Nephron progenitor cell (in vitro differentiated cells): ENCODE measurements at regions not wholly inside any gene's neighbourhood (a gene's known extent, or its start where the extent isn't known, plus 50 kb on each side); places are given as distances from the start of the nearest gene placed in this dataset.

Experiments
- DNase-seq: peaks from one replicate; pipeline ENCODE4 v3.0.0; 2021
- H3K27ac Mint-ChIP-seq: 2 replicates; pipeline ENCODE4 v1.8.0; 2021; ENCODE audit warnings: mild to moderate bottlenecking, moderate library complexity, mixed read lengths
- H3K27me3 Mint-ChIP-seq: 2 replicates; pipeline ENCODE4 v1.8.0; 2021; ENCODE audit warnings: mild to moderate bottlenecking, low read depth, mixed read lengths; ENCODE audit not compliant: poor library complexity
- H3K36me3 Mint-ChIP-seq: 2 replicates; pipeline ENCODE4 v1.8.0; 2021; ENCODE audit warnings: low read depth, mixed read lengths
- H3K4me1 Mint-ChIP-seq: 2 replicates; pipeline ENCODE4 v1.8.0; 2021; ENCODE audit warnings: mixed read lengths
- H3K4me3 Mint-ChIP-seq: 2 replicates; pipeline ENCODE4 v1.8.0; 2021; ENCODE audit warnings: mild to moderate bottlenecking, moderate library complexity, mixed read lengths
- H3K9me3 Mint-ChIP-seq: 2 replicates; pipeline ENCODE4 v1.8.0; 2021; ENCODE audit warnings: mild to moderate bottlenecking, moderate library complexity, mixed read lengths
- TF ChIP-seq, protein P1 (sequence below): fragments of 200-600 bp; sonication (generic); IDR thresholded peaks from 2 replicates; pipeline ENCODE4 v1.5.0; 2021; ENCODE audit warnings: antibody characterized with exemption

DNA sequence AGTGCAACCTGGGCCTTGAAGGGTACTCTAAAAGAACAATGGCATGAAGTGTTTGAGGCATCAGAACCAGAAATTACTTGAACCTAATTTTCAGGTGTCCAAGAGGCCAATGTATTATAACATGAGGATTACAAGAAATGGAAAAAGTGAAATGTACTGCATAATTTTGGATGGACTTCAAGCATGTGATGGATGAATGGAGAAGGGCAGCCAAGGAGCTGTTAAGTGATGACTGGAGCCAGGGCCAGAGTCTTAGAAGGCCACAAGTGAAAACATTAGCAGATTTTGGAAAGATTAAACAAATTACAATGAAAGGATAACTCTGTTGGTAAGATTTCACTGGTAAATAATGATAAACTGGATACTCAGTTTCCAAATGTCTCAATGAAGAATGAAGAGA, 738.2 kb downstream of the CD109 start:
- Mint-ChIP-seq H3K27me3 (peaks cover 3% of the 10 kb centered on the region), H3K36me3 (no peaks in the 10 kb centered on the region), H3K4me3 (no peak overlapping the region), H3K27ac (no peak overlapping the region), H3K4me1 (no peaks in the 10 kb centered on the region), H3K9me3 (no peaks in the 10 kb centered on the region)
- DNase-seq: no peak
- TF ChIP-seq, protein P1, sequence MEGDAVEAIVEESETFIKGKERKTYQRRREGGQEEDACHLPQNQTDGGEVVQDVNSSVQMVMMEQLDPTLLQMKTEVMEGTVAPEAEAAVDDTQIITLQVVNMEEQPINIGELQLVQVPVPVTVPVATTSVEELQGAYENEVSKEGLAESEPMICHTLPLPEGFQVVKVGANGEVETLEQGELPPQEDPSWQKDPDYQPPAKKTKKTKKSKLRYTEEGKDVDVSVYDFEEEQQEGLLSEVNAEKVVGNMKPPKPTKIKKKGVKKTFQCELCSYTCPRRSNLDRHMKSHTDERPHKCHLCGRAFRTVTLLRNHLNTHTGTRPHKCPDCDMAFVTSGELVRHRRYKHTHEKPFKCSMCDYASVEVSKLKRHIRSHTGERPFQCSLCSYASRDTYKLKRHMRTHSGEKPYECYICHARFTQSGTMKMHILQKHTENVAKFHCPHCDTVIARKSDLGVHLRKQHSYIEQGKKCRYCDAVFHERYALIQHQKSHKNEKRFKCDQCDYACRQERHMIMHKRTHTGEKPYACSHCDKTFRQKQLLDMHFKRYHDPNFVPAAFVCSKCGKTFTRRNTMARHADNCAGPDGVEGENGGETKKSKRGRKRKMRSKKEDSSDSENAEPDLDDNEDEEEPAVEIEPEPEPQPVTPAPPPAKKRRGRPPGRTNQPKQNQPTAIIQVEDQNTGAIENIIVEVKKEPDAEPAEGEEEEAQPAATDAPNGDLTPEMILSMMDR: no peak

DNA sequence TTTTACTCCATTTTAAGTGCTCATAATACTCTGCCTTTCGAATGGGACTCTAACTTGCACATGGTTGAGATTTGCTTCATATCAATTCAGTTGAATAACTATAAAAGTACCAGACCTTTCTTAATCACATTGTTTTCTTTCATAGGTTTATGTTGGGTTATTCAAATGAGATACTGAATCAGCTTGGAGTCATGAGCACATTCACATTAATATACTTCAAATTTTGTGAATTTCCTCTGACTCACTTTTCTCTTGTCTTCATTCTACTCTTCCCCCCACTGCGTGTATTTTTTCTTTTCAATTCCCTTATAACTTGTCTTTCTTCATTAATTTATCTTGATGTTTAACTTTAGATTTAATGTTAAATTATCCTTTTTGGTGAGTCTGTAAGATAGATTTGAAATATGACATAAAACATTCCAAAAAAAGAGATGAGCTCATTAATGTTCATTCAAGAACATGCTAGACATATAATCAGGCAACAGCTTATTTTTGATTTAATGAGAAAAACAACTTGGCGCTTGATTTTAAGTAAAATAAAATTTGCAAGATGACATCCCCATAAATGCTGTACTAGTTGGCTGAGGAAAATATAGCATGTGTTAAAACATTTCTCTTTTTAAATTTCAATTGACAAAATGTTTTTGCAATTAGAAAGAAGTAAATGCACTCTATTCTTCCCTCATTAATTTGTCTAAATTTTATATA, 736.0 kb downstream of the CD109 start:
- DNase-seq: no peak
- H3K9me3 Mint-ChIP-seq: no peaks in the 10 kb centered on the region
- TF ChIP-seq, protein P1: no peak
- no peaks in the 10 kb centered on the region for H3K4me1 Mint-ChIP-seq
- no peak overlapping the region for H3K27ac Mint-ChIP-seq
- no peaks in the 10 kb centered on the region for H3K36me3 Mint-ChIP-seq
- no peaks in the 10 kb centered on the region for H3K27me3 Mint-ChIP-seq
- H3K4me3 Mint-ChIP-seq: no peak overlapping the region

DNA sequence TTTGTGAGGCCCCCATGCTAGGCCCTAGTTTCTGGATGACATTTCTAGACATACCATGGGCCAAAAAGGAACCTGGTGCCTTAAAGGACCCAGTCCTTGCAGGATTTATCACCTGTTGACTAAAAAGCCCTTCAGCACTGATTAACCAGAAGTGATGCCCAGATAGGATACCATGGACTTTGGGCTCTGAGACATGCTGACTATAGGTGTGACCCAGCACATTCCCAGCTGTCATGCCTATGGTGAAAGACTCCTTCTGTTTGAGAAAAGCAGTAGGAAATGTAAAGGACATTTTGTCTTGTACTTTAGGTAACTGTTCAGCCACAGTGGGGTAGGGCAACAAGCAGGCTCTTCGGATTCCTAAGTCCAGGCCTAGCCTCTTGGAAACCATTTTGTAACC, 724.2 kb downstream of the CD109 start:
- no peak overlapping the region for H3K4me3 Mint-ChIP-seq
- H3K4me1 Mint-ChIP-seq: no peaks in the 10 kb centered on the region
- no peak for DNase-seq
- no peak overlapping the region for H3K27ac Mint-ChIP-seq
- H3K9me3 Mint-ChIP-seq: peaks cover 14% of the 10 kb centered on the region
- no peaks in the 10 kb centered on the region for H3K27me3 Mint-ChIP-seq
- TF ChIP-seq, protein P1: no peak
- no peaks in the 10 kb centered on the region for H3K36me3 Mint-ChIP-seq

DNA sequence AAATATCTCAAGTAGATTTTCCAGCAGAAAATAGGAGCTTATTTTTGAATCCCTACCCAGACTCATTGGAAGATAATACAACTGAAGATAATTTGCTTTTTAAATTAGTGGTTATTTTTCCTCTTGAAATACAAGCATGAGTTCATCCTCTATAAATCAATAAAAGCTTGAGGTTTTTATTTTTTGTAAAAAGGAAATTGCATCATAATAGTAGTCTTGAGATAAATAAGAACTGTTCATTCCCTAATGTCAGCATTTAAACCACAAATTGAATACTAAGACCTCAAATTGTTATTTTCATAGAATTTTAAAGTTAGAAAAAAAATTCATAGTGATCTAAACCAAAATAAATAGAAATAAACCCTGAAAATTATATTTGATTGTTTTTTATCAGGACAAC, 719.1 kb downstream of the CD109 start:
- no peak for DNase-seq
- Mint-ChIP-seq H3K27me3 (no peaks in the 10 kb centered on the region), H3K4me1 (no peaks in the 10 kb centered on the region), H3K27ac (no peak overlapping the region), H3K4me3 (no peak overlapping the region), H3K36me3 (no peaks in the 10 kb centered on the region), H3K9me3 (no peaks in the 10 kb centered on the region)
- TF ChIP-seq, protein P1: no peak

DNA sequence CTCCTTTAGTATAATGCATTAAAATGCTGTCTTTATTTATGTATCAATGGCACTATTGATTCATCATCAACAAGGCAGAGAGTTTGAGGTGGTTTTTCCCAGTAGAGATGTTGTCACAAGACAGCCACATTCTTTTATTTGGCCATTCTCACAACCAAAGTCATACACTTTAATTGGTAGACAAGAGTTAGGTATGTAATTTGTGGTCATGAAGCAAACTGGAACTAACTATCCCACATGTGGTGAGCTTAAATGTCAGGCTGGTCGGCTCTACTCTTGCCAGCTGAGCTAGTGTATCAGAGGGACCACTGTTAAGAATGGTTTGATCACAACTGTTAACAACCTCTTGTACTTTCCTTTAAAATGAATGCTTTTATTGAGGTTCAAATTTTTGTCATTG, 714.6 kb downstream of the CD109 start:
- no peak overlapping the region for H3K4me3 Mint-ChIP-seq
- peaks cover 2% of the 10 kb centered on the region for H3K27me3 Mint-ChIP-seq
- peaks cover 2% of the 10 kb centered on the region for H3K9me3 Mint-ChIP-seq
- H3K36me3 Mint-ChIP-seq: no peaks in the 10 kb centered on the region
- H3K27ac Mint-ChIP-seq: no peak overlapping the region
- TF ChIP-seq, protein P1: no peak
- no peak for DNase-seq
- no peaks in the 10 kb centered on the region for H3K4me1 Mint-ChIP-seq

DNA sequence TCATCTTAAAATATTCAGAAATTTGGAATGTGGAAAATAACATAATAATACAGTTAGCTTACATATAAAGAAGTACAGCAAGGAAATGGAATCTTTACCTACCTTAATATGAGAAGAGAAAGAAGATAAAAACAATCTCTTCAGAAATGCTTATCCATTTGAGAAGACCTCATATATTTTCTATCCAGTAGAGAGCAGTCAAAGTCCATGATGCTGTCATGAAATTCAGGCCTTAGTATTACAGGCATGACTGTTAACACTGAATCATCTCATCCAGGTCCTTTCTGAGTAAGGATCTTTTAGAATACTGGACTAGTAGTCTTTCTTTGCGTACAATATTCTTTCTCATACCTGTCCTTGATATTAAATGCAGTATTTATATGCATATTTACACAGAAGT, 713.4 kb downstream of the CD109 start:
- TF ChIP-seq, protein P1: no peak
- Mint-ChIP-seq H3K36me3 (no peaks in the 10 kb centered on the region), H3K27ac (no peak overlapping the region), H3K4me1 (no peaks in the 10 kb centered on the region), H3K27me3 (peaks cover 2% of the 10 kb centered on the region), H3K4me3 (no peak overlapping the region), H3K9me3 (peaks cover 5% of the 10 kb centered on the region)
- DNase-seq: no peak
